SK-N-MC (cell line): ENCODE measurements at regions not wholly inside any gene's neighbourhood (a gene's known extent, or its start where the extent isn't known, plus 50 kb on each side); places are given as distances from the start of the nearest gene placed in this dataset.

Experiments used
- DNase-seq: peaks from one replicate; pipeline ENCODE4 v3.0.0-alpha.2; 2011; ENCODE audit warnings: low read depth, low spot score
- H3K27ac ChIP-seq: fragments of 200-600 bp; sonication (generic); 2 replicates; pipeline ENCODE4 v1.5.1; 2016; ENCODE audit warnings: mixed run types
- H3K36me3 ChIP-seq: fragments of 200-600 bp; sonication (generic); 2 replicates; pipeline ENCODE4 v1.6.1; 2017; ENCODE audit warnings: antibody characterized with exemption, low read length, mixed read lengths; ENCODE audit not compliant: insufficient read depth
- H3K4me3 ChIP-seq: fragments of 200-600 bp; sonication (generic); 2 replicates; pipeline ENCODE4 v1.5.1; 2016
- H3K9ac ChIP-seq: fragments of 200-600 bp; sonication (generic); 2 replicates; pipeline ENCODE4 v1.8.0; 2017; ENCODE audit warnings: mixed run types, mixed read lengths; ENCODE audit not compliant: insufficient read length
- H3K9me3 ChIP-seq: fragments of 200-600 bp; sonication (generic); 2 replicates; pipeline ENCODE4 v1.6.1; 2017; ENCODE audit warnings: low read depth, mild to moderate bottlenecking, antibody characterized with exemption, low read length, moderate library complexity, mixed read lengths
- EZH2 ChIP-seq: fragments of 200-600 bp; sonication (generic); IDR thresholded peaks from one replicate; pipeline ENCODE4 v1.6.1; 2017; ENCODE audit warnings: antibody characterized with exemption
- FOXP2 ChIP-seq: optimal IDR thresholded peaks from 2 replicates; pipeline ENCODE3; 2011; ENCODE audit warnings: mild to moderate bottlenecking, moderate library complexity; ENCODE audit not compliant: insufficient read depth; ENCODE audit errors: extremely low read length, control extremely low read depth
- POLR2AphosphoS5 ChIP-seq: IDR thresholded peaks from 2 replicates; pipeline ENCODE4 v1.6.1; 2012; ENCODE audit warnings: mild to moderate bottlenecking, low read depth, low read length, borderline replicate concordance

DNA sequence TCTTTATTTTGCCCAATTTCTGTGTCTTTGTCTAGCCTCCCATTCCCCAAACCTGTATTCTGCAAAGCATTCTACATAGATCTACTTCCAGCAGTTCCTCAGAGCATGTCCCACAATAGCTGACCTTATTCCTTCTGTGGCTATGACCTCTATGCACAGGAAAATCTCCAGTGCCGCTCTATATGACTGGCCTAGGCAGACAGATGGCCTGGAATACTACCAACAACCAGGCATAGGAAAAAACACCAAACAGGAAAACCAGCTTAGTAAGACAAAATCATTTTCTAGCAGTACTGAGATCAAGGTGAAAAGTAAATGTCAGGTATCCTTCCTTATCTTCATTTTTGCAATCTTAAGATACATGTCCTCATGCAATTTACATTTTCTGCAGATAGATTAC is 1115.0 kb downstream of the IGSF11 start:
- TF ChIP-seq POLR2AphosphoS5 (no peak), EZH2 (no peak), FOXP2 (no peak)
- DNase-seq = no peak

DNA sequence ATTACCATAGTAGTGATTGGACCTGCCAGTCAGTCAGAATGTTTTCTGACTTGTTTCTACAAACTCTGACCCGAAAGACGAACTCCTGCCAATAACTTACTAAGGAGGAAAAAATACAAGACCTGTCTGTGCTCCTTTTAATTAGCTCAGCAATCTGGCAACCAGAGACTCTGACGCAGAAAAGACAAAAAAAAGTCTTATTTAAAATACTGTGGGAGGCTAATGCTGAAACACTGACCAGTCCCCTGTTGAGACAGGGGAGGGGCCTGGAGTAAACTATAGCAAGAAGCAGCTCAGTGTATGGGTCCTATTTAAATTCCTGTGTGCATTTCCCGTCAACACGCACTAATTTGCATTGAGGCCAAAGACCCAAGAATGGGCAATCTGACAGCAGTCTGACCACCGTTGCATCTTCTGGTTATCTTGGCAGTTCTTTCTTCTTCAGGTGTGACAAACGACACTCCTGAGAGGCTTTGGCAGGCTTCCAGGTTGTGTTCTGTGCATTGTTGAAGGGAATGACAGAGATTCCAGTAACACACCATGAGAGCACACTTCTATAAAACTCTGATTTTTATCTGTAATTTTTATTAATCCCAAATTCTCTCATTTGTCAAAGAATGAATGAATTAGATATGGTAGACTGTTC is 1114.3 kb downstream of the IGSF11 start:
- TF ChIP-seq POLR2AphosphoS5 = no peak
- TF ChIP-seq FOXP2 = no peak
- no peak for TF ChIP-seq EZH2
- H3K4me3 ChIP-seq = no peak overlapping the region
- no peak for DNase-seq
- H3K27ac ChIP-seq = no peak overlapping the region
- H3K36me3 ChIP-seq = no peaks in the 10 kb centered on the region
- no peak overlapping the region for H3K9ac ChIP-seq
- no peaks in the 10 kb centered on the region for H3K9me3 ChIP-seq

More for the DNA sequence above, 1115.0 kb downstream of the IGSF11 start:
- Histone ChIP-seq H3K9me3 (no peaks in the 10 kb centered on the region), H3K36me3 (no peaks in the 10 kb centered on the region), H3K4me3 (no peak overlapping the region), H3K27ac (no peak overlapping the region), H3K9ac (no peak overlapping the region)

DNA sequence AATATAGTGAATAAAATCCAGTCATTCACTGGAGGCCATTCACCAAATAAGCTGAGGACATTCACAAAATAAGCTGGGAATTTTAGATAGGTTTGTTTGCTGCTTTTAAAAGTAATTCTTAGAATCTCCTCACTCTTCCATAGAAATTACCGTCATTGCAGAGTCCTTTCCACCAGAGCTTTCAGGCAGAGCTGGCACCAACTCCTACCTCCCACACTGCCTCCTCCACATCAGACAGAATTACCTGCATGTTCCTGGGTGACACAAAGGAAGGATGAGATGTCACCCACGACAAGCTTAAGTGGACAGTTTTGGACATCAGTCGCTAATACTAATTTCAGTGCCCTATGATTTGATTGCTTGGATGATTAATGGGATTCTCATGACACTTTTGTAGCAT is 1113.2 kb downstream of the IGSF11 start:
- no peaks in the 10 kb centered on the region for H3K36me3 ChIP-seq
- H3K9ac ChIP-seq = no peak overlapping the region
- TF ChIP-seq FOXP2 = no peak
- TF ChIP-seq POLR2AphosphoS5 = no peak
- TF ChIP-seq EZH2 = no peak
- no peaks in the 10 kb centered on the region for H3K9me3 ChIP-seq
- no peak for DNase-seq
- H3K27ac ChIP-seq = no peak overlapping the region
- no peak overlapping the region for H3K4me3 ChIP-seq

DNA sequence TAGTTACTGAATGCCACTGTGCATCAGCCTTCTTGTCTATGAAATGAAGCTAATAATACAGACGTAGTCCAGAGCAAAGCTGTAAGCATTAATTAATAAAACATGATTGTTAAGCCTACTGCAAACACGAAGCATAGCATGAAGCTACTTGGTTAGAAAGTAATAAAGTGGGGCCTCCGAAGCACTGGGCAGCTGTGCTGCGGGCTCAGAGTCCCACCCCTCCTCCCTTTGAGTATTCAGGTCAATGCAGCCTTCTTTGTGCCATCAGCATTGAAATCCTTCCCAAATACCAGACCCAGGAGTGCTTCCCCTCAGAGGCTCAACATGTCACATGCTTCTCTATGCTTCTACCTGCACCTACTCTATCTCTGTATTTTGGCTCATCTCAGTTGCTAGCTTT is 1112.6 kb downstream of the IGSF11 start:
- Histone ChIP-seq H3K4me3 (no peak overlapping the region), H3K9ac (no peak overlapping the region), H3K27ac (no peak overlapping the region), H3K9me3 (no peaks in the 10 kb centered on the region), H3K36me3 (no peaks in the 10 kb centered on the region)
- no peak for TF ChIP-seq EZH2
- DNase-seq = no peak

DNA sequence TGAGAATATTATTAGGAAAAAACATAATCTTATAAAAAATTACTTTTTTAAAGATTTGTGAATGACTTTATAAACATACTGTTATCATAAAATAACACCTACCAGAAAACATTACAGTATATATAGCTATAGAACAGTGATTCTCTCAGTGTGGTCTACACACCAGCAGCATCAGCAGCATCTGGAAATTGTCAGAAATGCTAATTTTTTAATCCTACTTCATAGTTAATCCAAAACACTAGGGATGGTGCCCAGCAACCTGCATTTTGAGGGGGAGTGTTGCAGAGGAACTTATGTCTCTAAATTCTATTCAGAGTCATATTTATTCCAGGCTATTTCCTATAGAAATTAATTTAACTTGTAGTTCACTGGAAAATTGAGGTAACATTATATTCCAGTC is 1107.8 kb downstream of the IGSF11 start:
- no peak for DNase-seq
- H3K36me3 ChIP-seq = no peaks in the 10 kb centered on the region
- no peak overlapping the region for H3K27ac ChIP-seq
- TF ChIP-seq POLR2AphosphoS5 (no peak), EZH2 (no peak), FOXP2 (no peak)
- no peaks in the 10 kb centered on the region for H3K9me3 ChIP-seq
- no peak overlapping the region for H3K4me3 ChIP-seq
- H3K9ac ChIP-seq = no peak overlapping the region

DNA sequence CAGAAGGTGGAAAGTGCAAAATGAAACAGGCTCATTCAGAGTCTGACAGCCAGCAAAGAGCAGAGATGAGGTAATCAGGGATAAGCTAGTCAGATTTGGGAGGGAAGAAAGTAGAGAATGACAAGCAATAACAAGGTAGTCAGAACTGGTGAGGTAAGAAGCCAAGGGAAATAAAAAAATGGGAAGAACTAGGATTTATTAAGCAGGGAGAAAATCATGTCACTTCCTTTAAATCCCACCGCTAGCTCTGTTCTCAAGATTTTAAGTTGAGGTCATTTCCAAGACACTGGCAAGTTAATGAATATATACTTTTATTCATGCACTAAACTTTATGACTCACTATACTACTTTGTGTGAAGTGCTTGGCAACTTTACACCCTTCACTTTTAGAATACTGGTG is 1106.8 kb downstream of the IGSF11 start:
- no peak overlapping the region for H3K4me3 ChIP-seq
- no peaks in the 10 kb centered on the region for H3K36me3 ChIP-seq
- DNase-seq = no peak
- no peaks in the 10 kb centered on the region for H3K9me3 ChIP-seq
- no peak overlapping the region for H3K9ac ChIP-seq
- no peak overlapping the region for H3K27ac ChIP-seq
- no peak for TF ChIP-seq FOXP2
- no peak for TF ChIP-seq EZH2
- TF ChIP-seq POLR2AphosphoS5 = no peak

DNA sequence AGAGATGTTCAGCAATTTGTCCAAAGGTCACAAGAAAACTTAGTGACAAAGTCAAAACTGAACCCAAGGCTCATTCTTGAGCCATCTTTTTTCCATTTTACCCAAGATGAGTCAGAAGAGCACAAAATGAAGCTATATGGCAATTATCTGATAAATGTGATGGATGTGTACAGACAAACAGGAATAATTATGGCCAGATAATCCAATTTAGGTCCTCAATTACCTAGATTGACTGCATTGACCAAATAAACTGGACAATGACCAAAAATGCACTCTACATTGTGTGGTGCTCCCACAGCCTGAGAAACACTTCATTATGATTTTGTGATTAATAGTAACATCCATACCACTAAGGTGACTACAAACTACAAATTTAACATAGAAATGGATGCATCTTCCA is 1105.8 kb downstream of the IGSF11 start:
- H3K36me3 ChIP-seq = no peaks in the 10 kb centered on the region
- TF ChIP-seq EZH2 = no peak
- TF ChIP-seq POLR2AphosphoS5 = no peak
- TF ChIP-seq FOXP2 = no peak
- no peaks in the 10 kb centered on the region for H3K9me3 ChIP-seq
- DNase-seq = no peak
- H3K9ac ChIP-seq = no peak overlapping the region
- H3K4me3 ChIP-seq = no peak overlapping the region
- no peak overlapping the region for H3K27ac ChIP-seq

DNA sequence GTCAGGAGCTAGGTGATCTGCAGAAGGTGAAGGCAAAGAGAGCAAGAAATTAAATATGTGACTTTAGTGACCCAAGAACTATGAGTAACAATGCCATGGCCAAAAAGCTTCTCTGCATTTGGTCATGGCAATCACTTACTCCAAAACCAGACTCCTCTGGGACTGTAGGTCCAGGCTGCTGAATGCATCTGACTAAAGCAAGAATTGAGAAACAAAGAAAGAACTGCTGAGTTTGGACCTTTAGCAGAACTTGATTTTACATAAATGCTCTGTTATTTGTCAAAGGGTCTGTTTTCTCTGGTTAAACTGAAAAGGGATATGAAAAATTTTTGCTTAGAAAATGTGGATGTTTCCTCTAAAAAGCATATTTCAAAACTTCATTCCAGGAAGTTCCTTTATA is 1102.2 kb downstream of the IGSF11 start:
- Histone ChIP-seq H3K9ac (no peak overlapping the region), H3K36me3 (no peaks in the 10 kb centered on the region), H3K27ac (no peak overlapping the region), H3K4me3 (no peak overlapping the region), H3K9me3 (no peaks in the 10 kb centered on the region)
- no peak for DNase-seq
- no peak for TF ChIP-seq POLR2AphosphoS5
- no peak for TF ChIP-seq FOXP2
- no peak for TF ChIP-seq EZH2

DNA sequence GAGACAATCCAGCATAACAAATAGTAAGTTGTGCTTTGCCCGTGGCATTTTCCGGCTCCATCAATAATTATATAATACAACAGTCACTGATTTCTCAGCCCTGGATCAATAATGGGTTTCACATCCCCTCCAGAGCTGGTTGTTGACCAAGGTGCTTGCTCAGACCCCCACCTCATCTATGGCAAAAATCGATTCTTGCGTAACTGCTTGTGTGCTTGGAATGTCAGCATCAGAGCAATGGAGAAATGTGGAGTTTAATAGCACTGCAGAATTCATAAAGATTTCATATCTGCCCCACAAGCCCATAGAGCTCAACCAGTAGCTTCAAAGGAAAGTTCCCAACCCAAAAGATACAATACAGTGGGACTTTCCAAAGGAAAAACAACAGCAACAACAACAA is 1098.5 kb downstream of the IGSF11 start:
- Histone ChIP-seq H3K36me3 (no peaks in the 10 kb centered on the region), H3K4me3 (no peak overlapping the region), H3K27ac (no peak overlapping the region), H3K9me3 (no peaks in the 10 kb centered on the region), H3K9ac (no peak overlapping the region)
- no peak for DNase-seq
- TF ChIP-seq EZH2 = no peak
- no peak for TF ChIP-seq FOXP2
- no peak for TF ChIP-seq POLR2AphosphoS5
